ENCODE measurements at regions not wholly inside any gene's neighbourhood (a gene's known extent, or its start where the extent isn't known, plus 50 kb on each side); places are given as distances from the start of the nearest gene placed in this dataset.

- no peaks in the 10 kb centered on the region for H3K9me3 ChIP-seq (ENCODE audit: control insufficient read depth, insufficient read depth, low read depth, low read length)
- ChIA-PET CTCF (no interaction called here), POLR2A (no interaction called here)
- H3K36me3 ChIP-seq (ENCODE audit: control insufficient read depth, insufficient read depth, low read length) = no peaks in the 10 kb centered on the region
- intact Hi-C loops (cut with micrococcal nuclease; ENCODE audit: unreplicated experiment) = no loop called here
- in situ Hi-C loops (cut with HindIII; ENCODE audit: low pct_unique_long_range_greater_than_20kb, low sequenced_read_pairs) = no loop called here
- TF ChIP-seq TCF7L2 (IDR thresholded peaks at IDR 0.05; ENCODE audit: low read depth, low read length) = no peak
- TF ChIP-seq SIN3A (IDR thresholded peaks at IDR 0.05; ENCODE audit: borderline replicate concordance, insufficient read depth, low read depth, low read length) = no peak
- TF ChIP-seq POLR2AphosphoS5 (IDR thresholded peaks at IDR 0.05; ENCODE audit: low read depth, low read length) = no peak
- no peak for TF ChIP-seq CTCF (IDR thresholded peaks at IDR 0.05)
- TF ChIP-seq REST (IDR thresholded peaks at IDR 0.05; ENCODE audit: insufficient read depth in 1 of 2, low read depth in 2 of 2, low read length in 1 of 2) = no peak
- no TSS peak for BruUV-seq (replicated peaks)
- H3K27ac ChIP-seq (ENCODE audit: low read length) = no peak overlapping the region
- no peaks in the 10 kb centered on the region for H3K27me3 ChIP-seq (ENCODE audit: control insufficient read depth, insufficient read depth, low read length)
- ATAC-seq = no peak
- DNase-seq (ENCODE audit: low read depth, low spot score) = no peak
- no peak overlapping the region for H3K4me3 ChIP-seq (ENCODE audit: low read depth in 2 of 2, low read length in 2 of 2)
- H3K4me1 ChIP-seq (ENCODE audit: control insufficient read depth, insufficient read depth, low read length) = no peaks in the 10 kb centered on the region
Measured at GRCh38 chr15:59941612-59942011, 62.5 kb upstream of the FOXB1 start.

- H3K4me3 ChIP-seq (ENCODE audit: low read depth in 2 of 2, low read length in 2 of 2) = no peak overlapping the region
- POLR2A ChIA-PET = no interaction called here
- no peaks in the 10 kb centered on the region for H3K36me3 ChIP-seq (ENCODE audit: control insufficient read depth, insufficient read depth, low read length)
- ATAC-seq = no peak
- BruUV-seq (replicated peaks) = no TSS peak
- no peak overlapping the region for H3K27ac ChIP-seq (ENCODE audit: low read length)
- CTCF ChIA-PET = no interaction called here
- H3K27me3 ChIP-seq (ENCODE audit: control insufficient read depth, insufficient read depth, low read length) = no peaks in the 10 kb centered on the region
- H3K4me1 ChIP-seq (ENCODE audit: control insufficient read depth, insufficient read depth, low read length) = no peaks in the 10 kb centered on the region
- no peaks in the 10 kb centered on the region for H3K9me3 ChIP-seq (ENCODE audit: control insufficient read depth, insufficient read depth, low read depth, low read length)
- TF ChIP-seq SIN3A (IDR thresholded peaks at IDR 0.05; ENCODE audit: borderline replicate concordance, insufficient read depth, low read depth, low read length) = no peak
- TF ChIP-seq TCF7L2 (IDR thresholded peaks at IDR 0.05; ENCODE audit: low read depth, low read length) = no peak
- no peak for TF ChIP-seq REST (IDR thresholded peaks at IDR 0.05; ENCODE audit: insufficient read depth in 1 of 2, low read depth in 2 of 2, low read length in 1 of 2)
- no peak for TF ChIP-seq POLR2AphosphoS5 (IDR thresholded peaks at IDR 0.05; ENCODE audit: low read depth, low read length)
- TF ChIP-seq CTCF (IDR thresholded peaks at IDR 0.05) = no peak
- intact Hi-C loops (cut with micrococcal nuclease; ENCODE audit: unreplicated experiment) (no loop called here), in situ Hi-C loops (cut with HindIII; ENCODE audit: low pct_unique_long_range_greater_than_20kb, low sequenced_read_pairs) (no loop called here)
- DNase-seq (ENCODE audit: low read depth, low spot score) = no peak
Measured at GRCh38 chr15:59940928-59941327, 63.2 kb upstream of the FOXB1 start.

Measured in Panc1 (cell line).